ENCODE measurements at regions not wholly inside any gene's neighbourhood (a gene's known extent, or its start where the extent isn't known, plus 50 kb on each side); places are given as distances from the start of the nearest gene placed in this dataset.

- TF ChIP-seq POLR2A (IDR thresholded peaks at IDR 0.05; ENCODE audit: extremely low read depth, insufficient read length) (no peak), CTCF (IDR thresholded peaks at IDR 0.05; ENCODE audit: low read depth, low read length) (no peak), MYC (IDR thresholded peaks at IDR 0.05; ENCODE audit: low read depth, low read length) (no peak), MAX (IDR thresholded peaks at IDR 0.05; ENCODE audit: low read depth, low read length) (no peak)
Measured at GRCh38 chr6:167505782-167506181, 180.9 kb downstream of the TTLL2 start.

All from NB4 (cell line).